Activated T-helper 1 cell treated with anti-CD3 and anti-CD28 coated beads, Interleukin-12 subunit alpha, Interleukin-12 subunit beta, Interleukin-2, Interleukin-4 antibody, amounts not matched to agents 30 ng/mL and 10 ng/mL and 1 ng/mL, durations not matched to agents 14 hours and 24 hours and 36 hours (primary cell): ENCODE measurements at regions not wholly inside any gene's neighbourhood (a gene's known extent, or its start where the extent isn't known, plus 50 kb on each side); places are given as distances from the start of the nearest gene placed in this dataset.
"Not testable (repeated sequence)": the region's sequence is repeated elsewhere in the genome, so short reads cannot be mapped to it uniquely, and the experiment has no call there.

Experiments used
- DNase-seq: peaks from one replicate; pipeline ENCODE4 v3.0.0; 2021; ENCODE audit warnings: low spot score
- H3K27ac Mint-ChIP-seq: one replicate; pipeline ENCODE4 v1.8.0; 2021; ENCODE audit warnings: mild to moderate bottlenecking, mixed read lengths
- H3K27me3 Mint-ChIP-seq: one replicate; pipeline ENCODE4 v1.8.0; 2022; ENCODE audit warnings: mild to moderate bottlenecking, moderate library complexity, mixed read lengths; ENCODE audit not compliant: insufficient read depth
- H3K36me3 Mint-ChIP-seq: one replicate; pipeline ENCODE4 v1.8.0; 2021; ENCODE audit warnings: low read depth, mixed read lengths
- H3K4me1 Mint-ChIP-seq: one replicate; pipeline ENCODE4 v1.8.0; 2021; ENCODE audit warnings: low read depth, mixed read lengths
- H3K4me3 Mint-ChIP-seq: one replicate; pipeline ENCODE4 v1.8.0; 2021; ENCODE audit warnings: mild to moderate bottlenecking, moderate library complexity, mixed read lengths
- H3K9me3 Mint-ChIP-seq: one replicate; pipeline ENCODE4 v1.8.0; 2021; ENCODE audit warnings: mixed read lengths
- intact Hi-C: fragments of 100-400 bp; cut with micrococcal nuclease; formaldehyde crosslinking; loops from one replicate; pipeline ENCODE4 v1.15.1; 2024

GRCh38 chr14:40099316-40099715, 667.1 kb upstream of the FBXO33 start:
- Mint-ChIP-seq H3K4me3 (no peak overlapping the region), H3K36me3 (no peaks in the 10 kb centered on the region), H3K4me1 (no peaks in the 10 kb centered on the region), H3K27me3 (no peaks in the 10 kb centered on the region), H3K9me3 (peaks cover 22% of the 10 kb centered on the region), H3K27ac (no peak overlapping the region)
- intact Hi-C loops: no loop called here
- DNase-seq: no peak

- no peaks in the 10 kb centered on the region for H3K36me3 Mint-ChIP-seq
- intact Hi-C loops: no loop called here
- DNase-seq: no peak
- peaks cover 20% of the 10 kb centered on the region for H3K9me3 Mint-ChIP-seq
- H3K4me1 Mint-ChIP-seq: no peaks in the 10 kb centered on the region
- no peaks in the 10 kb centered on the region for H3K27me3 Mint-ChIP-seq
- no peak overlapping the region for H3K4me3 Mint-ChIP-seq
- no peak overlapping the region for H3K27ac Mint-ChIP-seq
Measured at GRCh38 chr14:40098468-40098867, 666.2 kb upstream of the FBXO33 start.

- Mint-ChIP-seq H3K4me1 (no peaks in the 10 kb centered on the region), H3K36me3 (no peaks in the 10 kb centered on the region)
Measured at GRCh38 chr14:40096968-40097367, 664.7 kb upstream of the FBXO33 start.

GRCh38 chr14:40093800-40094199, 661.6 kb upstream of the FBXO33 start:
- Mint-ChIP-seq H3K27me3 (no peaks in the 10 kb centered on the region), H3K4me3 (no peak overlapping the region), H3K9me3 (peaks cover 14% of the 10 kb centered on the region), H3K4me1 (no peaks in the 10 kb centered on the region), H3K27ac (no peak overlapping the region), H3K36me3 (no peaks in the 10 kb centered on the region)
- intact Hi-C loops: no loop called here
- DNase-seq: no peak

More at GRCh38 chr14:40096968-40097367, 664.7 kb upstream of the FBXO33 start:
- peaks cover 9% of the 10 kb centered on the region for H3K9me3 Mint-ChIP-seq
- no peak for DNase-seq
- no peak overlapping the region for H3K27ac Mint-ChIP-seq
- no peak overlapping the region for H3K4me3 Mint-ChIP-seq
- no peaks in the 10 kb centered on the region for H3K27me3 Mint-ChIP-seq
- intact Hi-C loops: no loop called here

DNA sequence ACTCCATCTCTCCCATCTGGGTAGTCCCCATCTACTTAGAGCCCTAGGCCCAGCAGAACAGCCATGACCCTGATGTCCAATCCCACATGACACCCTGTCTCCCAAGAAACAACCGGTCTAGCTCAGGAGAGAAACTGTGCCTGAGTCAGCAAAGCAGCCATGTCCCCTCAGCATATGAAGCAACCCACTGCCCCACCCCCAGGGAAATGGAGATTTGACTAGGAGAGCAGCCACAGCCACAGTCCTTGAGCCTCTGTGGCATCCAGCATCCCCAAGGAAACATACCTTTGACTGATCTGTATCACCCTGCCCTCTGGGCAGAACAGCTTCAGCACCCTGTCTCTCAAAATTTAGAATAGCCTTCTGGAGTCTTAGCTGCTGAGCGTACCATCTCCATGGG, 641.9 kb upstream of the FBXO33 start:
- DNase-seq: no peak
- Mint-ChIP-seq H3K27me3 (no peaks in the 10 kb centered on the region), H3K36me3 (no peaks in the 10 kb centered on the region), H3K9me3 (peaks cover 4% of the 10 kb centered on the region), H3K4me3 (no peak overlapping the region), H3K4me1 (no peaks in the 10 kb centered on the region), H3K27ac (no peak overlapping the region)
- intact Hi-C loops: no loop called here

- no peak overlapping the region for H3K4me3 Mint-ChIP-seq
- no peaks in the 10 kb centered on the region for H3K36me3 Mint-ChIP-seq
- intact Hi-C loops: no loop called here
- no peaks in the 10 kb centered on the region for H3K27me3 Mint-ChIP-seq
- H3K9me3 Mint-ChIP-seq: peaks cover 9% of the 10 kb centered on the region
- DNase-seq: no peak
- no peaks in the 10 kb centered on the region for H3K4me1 Mint-ChIP-seq
- H3K27ac Mint-ChIP-seq: no peak overlapping the region
Measured at GRCh38 chr14:40072175-40072574, 639.9 kb upstream of the FBXO33 start.

DNA sequence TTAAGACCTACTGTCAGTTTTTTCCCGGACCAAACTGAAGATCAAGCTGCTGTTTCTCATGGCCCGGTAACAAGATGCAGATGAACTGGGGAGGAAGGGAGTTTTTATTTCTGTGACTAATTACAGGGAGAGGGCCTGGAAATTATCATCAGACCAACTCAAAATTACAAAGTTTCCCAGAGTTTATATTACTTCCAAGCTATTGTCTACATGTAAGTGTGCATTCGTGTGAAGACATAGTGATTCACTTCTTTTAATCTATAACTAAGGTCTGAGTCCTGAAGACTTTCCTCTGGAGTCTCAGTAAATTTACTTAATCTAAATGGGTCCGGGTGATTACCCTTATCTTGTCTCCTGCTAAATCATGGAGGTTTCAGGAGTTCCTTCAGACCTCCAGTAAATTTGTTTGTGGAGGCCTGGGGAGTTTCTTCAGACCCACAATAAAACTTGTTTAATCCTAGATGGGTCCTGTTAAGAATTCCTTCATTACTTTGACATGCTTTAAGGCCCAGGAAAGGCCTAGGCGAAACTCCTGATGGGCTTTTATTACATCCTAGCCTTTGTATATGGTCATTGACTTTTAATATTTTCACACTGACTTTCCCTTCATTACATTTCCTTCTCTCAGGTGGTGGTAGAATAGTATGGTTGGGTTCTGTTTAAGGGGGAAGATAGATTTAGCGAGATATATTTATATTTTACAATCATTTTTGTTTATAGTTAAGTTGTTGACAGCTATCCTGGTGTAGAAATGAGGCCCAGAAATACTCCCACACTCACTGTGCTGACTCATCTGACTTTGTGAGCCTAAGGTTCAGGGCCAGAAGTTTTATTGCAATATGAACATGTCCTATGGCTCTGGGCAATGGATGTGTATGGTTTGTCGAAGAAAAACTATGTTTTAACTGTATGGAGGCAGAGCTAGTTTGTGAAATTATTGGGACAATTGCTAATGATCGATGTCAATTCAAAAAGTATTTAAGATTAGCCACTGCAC, 627.0 kb upstream of the FBXO33 start:
- H3K9me3 Mint-ChIP-seq: peaks cover 6% of the 10 kb centered on the region
- H3K4me1 Mint-ChIP-seq: no peaks in the 10 kb centered on the region
- no peak overlapping the region for H3K4me3 Mint-ChIP-seq
- H3K36me3 Mint-ChIP-seq: no peaks in the 10 kb centered on the region
- H3K27ac Mint-ChIP-seq: no peak overlapping the region
- intact Hi-C loops: no loop called here
- no peak for DNase-seq
- H3K27me3 Mint-ChIP-seq: no peaks in the 10 kb centered on the region

GRCh38 chr14:40053416-40053815, 621.2 kb upstream of the FBXO33 start:
- Mint-ChIP-seq H3K27ac (no peak overlapping the region), H3K36me3 (no peaks in the 10 kb centered on the region), H3K4me1 (no peaks in the 10 kb centered on the region), H3K9me3 (no peaks in the 10 kb centered on the region), H3K4me3 (no peak overlapping the region), H3K27me3 (no peaks in the 10 kb centered on the region)
- DNase-seq: no peak
- intact Hi-C loops: no loop called here

GRCh38 chr14:40028991-40029390, 596.8 kb upstream of the FBXO33 start:
- intact Hi-C loops: no loop called here
- Mint-ChIP-seq H3K9me3 (no peaks in the 10 kb centered on the region), H3K36me3 (no peaks in the 10 kb centered on the region), H3K27me3 (no peaks in the 10 kb centered on the region), H3K4me3 (no peak overlapping the region), H3K27ac (no peak overlapping the region), H3K4me1 (no peaks in the 10 kb centered on the region)
- DNase-seq: no peak

DNA sequence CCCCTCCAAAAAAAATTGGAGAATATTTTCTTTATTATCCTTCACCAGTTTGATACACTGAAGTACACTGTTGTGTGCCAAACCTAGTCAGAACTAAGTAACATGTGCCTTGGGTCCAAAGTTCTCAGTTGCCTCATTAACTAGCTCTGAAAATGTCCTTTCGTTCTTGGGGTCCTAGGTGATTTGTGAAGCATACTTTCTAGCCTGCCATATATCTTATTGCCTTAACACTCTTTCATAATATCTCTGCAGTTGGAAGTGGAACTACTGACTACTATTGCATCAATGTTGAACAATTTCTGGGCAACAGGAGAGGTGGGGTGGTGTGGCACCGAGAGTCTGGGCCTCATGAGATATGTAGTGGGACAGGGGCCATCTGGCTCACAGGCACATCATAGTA, 592.9 kb upstream of the FBXO33 start:
- Mint-ChIP-seq H3K4me1 (no peaks in the 10 kb centered on the region), H3K4me3 (no peak overlapping the region), H3K9me3 (peaks cover 5% of the 10 kb centered on the region), H3K36me3 (no peaks in the 10 kb centered on the region), H3K27ac (no peak overlapping the region), H3K27me3 (no peaks in the 10 kb centered on the region)
- intact Hi-C loops: no loop called here
- no peak for DNase-seq

- Mint-ChIP-seq H3K4me3 (no peak overlapping the region), H3K9me3 (peaks cover 7% of the 10 kb centered on the region), H3K4me1 (no peaks in the 10 kb centered on the region), H3K27me3 (no peaks in the 10 kb centered on the region), H3K27ac (no peak overlapping the region), H3K36me3 (no peaks in the 10 kb centered on the region)
- intact Hi-C loops: no loop called here
- DNase-seq: no peak
Measured at GRCh38 chr14:40010961-40011360, 578.7 kb upstream of the FBXO33 start.

GRCh38 chr14:40009771-40010170, 577.5 kb upstream of the FBXO33 start:
- H3K27me3 Mint-ChIP-seq: no peaks in the 10 kb centered on the region
- intact Hi-C loops: no loop called here
- no peak overlapping the region for H3K4me3 Mint-ChIP-seq
- H3K9me3 Mint-ChIP-seq: peaks cover 7% of the 10 kb centered on the region
- no peaks in the 10 kb centered on the region for H3K4me1 Mint-ChIP-seq
- no peak for DNase-seq
- no peaks in the 10 kb centered on the region for H3K36me3 Mint-ChIP-seq
- no peak overlapping the region for H3K27ac Mint-ChIP-seq

DNA sequence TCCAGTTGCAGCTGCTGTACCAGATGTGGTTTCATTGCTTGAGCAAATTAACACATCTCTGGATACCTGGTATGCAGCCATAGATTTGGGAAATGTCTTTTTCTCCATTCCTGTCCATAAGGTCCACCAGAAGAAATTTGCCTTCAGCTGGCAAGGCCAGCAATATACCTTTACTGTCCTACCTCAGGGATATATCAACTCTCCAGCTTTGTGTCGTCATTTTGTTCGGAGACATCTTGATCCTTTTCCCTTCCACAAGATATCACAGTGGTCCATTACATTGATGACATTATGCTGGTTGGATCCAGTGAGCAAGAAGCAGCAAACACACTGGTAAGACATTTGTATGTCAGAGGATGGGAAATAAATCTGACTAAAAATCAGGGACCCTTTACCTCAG, 576.1 kb upstream of the FBXO33 start:
- H3K27me3 Mint-ChIP-seq, H3K4me1 Mint-ChIP-seq, H3K36me3 Mint-ChIP-seq, DNase-seq, H3K9me3 Mint-ChIP-seq, intact Hi-C loops, H3K4me3 Mint-ChIP-seq, H3K27ac Mint-ChIP-seq: not testable (repeated sequence)
